ENCODE measurements at regions not wholly inside any gene's neighbourhood (a gene's known extent, or its start where the extent isn't known, plus 50 kb on each side); places are given as distances from the start of the nearest gene placed in this dataset.

DNA sequence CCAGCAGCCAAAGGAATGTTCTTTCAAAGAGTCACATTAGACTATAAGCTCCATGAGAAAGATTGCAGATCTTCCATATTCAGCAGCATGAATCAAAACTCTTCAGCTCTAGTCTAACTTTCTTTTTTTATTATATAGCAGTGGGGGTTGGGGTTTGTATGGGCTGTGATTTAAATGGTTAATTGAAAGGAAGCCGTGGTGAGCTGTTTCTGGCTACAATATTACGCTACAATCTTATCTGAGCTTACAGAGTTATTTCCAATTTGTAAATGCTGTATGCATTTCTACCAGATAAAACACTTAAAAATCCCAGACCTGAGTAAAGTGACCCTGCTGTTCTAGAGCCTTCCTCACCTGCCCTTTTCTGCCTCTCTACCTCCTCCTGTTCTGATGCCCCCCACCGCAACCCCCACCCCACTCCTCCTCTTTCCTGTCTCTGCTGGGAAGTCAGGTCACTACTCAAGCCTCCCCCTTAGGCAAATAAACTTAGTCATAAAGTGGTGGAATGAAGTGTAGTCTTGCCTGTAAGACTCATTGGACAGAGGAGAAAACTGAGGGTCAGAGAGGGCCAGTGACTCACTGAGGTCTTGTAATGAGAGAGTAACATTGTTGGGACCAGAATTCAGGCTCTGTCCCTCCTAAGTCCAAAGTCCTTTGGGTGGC, 1089.5 kb downstream of the BCL11B start:
- no peak for DNase-seq

DNA sequence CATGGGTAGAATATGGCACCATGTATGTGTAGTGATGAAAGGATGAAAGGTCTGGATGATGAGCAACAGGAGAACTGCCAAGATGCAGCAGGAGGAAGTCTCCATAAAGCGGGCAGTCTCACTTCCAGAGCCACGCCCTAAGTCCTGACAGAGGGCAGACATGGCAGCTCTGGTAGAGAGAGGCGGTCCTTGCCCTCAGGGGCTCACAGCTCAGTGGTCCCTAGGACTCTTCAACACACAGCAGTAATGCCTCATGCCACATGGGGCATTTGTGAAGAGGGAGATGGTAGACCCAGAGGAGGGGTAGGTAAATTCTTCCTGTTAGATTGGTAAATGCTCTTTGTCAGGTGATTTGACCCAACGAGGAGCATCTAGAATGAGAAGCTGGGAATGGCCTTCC, 1088.4 kb downstream of the BCL11B start:
- no peak for DNase-seq

DNA sequence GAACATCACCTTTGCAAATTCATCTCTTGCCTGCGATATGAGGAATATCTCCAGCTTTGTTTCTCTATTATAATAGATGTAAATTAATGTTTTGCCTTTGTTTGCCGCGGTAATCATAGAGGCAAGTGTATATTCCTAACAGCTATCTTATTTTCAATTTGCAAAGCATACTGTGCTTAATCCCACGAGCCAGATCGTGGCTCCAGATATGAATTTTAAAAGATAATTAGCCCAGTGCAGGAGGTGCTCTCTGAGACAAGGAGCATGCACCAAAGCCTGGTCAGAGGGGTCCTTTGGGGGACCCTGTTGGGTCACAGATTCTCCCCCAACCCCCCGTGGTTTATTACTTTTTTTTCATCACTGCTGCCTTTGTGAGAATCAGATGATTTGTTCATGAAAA, 1087.5 kb downstream of the BCL11B start:
- no peak for DNase-seq

DNA sequence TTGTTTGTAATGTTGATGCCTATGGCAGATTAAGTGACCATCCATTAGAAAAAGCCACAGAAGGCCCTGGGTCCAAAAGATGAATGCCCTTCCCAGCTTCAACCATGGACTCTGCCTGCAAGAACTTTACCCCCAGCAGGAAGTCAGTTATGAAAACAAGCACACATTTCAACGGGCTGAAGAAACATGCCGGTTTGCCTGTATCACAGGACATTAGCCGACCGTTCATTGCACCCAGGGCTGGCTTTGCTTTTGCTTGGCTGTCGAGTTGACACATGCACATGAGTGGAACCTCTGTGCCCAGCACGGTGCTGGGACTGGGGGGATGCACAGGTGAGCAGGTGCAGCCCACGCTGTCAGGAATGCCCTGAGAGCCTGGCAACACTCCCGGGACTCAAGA, 1087.0 kb downstream of the BCL11B start:
- DNase-seq: no peak

DNA sequence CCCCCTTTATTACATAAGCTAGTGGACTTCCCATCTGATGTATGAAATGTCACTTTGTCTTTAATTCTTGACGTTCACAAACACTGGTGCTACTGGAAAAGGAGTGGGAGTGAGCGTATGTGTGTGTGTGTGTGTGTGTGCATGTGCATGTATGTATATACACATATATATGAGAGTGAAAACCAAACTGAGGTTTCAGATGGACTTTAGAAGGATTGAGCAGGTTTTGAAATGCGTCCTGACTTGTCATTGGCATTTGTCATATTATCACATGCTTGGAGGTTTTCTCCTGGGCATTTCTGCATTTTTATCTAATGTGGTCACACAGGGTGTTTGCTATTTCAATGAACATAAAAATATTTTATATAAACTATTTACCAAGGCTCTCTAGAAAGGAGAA, 1085.9 kb downstream of the BCL11B start:
- no peak for DNase-seq

DNA sequence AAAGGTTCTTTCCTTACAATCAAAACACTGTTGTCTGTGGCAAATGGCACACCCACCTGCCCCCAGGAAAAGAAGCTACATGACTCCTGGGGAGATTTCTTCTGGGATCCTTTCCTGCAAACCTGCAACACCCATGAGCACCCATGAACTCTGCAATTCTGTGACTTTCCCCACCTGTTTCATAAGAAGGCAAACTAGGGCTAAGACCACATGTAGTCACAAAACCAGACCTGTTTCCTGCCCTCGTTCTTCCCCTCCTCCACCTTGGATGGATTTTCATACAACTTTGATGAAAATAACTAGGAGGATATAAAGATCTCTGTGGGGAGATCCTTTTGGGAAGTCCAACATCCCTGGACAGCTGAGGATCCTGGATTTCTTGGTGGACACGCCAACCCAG, 1084.7 kb downstream of the BCL11B start:
- no peak for DNase-seq

DNA sequence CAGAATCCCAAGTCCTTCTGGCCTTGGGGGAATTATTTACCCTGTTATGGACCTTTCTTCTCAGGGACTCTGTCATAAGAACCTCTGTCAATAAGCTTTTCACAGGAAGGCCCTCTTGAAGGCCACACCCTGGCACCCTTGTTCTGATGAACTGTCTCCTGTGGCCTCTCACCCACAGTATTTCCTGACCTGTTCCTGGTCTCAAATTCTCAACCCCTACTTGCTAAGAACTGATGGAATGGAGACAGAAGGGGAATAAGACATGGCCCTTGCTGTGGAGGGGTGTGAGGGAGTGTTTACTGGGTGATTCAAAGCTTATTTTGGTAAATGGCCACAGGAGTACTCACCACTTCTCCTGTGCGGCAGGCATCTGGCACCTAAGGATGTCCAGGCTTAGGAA, 1082.9 kb downstream of the BCL11B start:
- DNase-seq: no peak

DNA sequence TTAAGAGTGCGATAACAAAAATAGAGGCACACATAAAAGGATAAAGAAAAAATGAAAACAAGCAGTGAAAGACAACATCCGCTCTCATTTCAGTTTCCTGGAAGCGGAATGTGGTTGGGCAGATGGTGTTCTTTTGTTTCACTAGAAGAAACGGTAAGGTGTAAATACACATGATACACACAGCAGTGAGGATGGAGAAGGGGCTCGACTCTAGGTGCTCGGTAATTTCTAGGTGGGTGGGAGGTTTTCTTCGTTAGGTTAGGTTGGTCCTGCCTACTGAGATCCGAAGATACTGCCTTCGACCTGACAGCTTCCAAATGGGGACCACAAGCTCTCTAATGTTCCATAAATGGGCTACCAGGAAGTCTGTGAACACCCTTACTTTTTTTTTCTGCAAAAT, 1082.5 kb downstream of the BCL11B start:
- DNase-seq: no peak

DNA sequence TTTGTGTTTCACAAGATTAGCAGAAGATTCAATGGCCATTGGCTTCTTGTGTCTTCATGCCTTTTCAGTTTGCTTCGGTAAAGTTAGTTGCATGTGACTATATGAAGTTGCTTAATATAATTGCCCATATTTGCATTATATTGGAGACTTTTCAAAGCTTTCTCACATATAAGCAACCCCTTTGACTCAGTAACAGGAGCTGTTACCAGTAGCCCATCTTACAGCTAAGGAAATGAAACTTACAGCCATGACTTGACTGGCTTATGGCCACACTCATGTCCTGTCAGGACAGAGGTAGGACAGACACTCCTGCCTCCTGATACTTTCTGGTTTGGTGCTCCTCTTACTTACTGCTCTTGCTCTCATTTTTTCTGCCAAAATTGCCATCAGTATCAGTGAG, 1082.1 kb downstream of the BCL11B start:
- no peak for DNase-seq

DNA sequence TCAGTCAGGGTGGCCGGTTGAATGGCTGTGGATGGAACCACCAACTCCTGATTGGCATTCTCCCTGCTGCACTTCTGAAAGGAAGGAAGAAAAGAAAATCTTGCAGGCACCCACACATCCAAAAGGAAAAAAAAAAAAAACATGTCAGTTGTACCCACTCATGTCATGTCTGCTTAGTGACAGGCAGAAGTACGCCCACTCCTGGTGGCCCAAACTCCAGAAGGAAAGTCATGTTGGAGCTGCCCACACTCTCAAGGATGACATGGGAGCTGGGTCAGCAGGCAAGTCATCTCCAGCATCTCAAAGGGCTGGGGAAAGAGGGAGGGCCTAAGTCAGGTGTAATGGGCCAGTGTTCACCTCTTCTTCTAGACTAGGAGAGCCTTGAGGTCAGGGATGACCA, 1079.1 kb downstream of the BCL11B start:
- no peak for DNase-seq

DNA sequence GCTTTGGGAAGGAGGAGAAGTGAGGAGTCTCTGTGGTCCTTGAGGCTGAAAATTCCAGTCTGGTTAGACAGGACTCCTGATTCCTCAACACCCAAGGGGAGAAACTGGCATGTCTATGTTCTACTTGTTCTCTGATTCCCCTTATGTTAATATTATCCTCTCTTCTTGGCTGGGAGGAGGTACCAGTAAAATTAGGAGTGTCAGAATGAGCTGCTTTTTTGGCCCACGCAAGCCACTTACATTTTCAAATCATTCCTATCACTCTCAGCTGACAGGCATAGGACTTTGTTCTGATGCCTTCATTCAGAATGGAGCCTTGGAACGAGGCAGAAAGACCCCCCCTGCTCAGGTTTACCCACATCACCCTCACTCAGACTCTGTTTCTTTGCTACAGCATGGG, 1077.2 kb downstream of the BCL11B start:
- DNase-seq: no peak

DNA sequence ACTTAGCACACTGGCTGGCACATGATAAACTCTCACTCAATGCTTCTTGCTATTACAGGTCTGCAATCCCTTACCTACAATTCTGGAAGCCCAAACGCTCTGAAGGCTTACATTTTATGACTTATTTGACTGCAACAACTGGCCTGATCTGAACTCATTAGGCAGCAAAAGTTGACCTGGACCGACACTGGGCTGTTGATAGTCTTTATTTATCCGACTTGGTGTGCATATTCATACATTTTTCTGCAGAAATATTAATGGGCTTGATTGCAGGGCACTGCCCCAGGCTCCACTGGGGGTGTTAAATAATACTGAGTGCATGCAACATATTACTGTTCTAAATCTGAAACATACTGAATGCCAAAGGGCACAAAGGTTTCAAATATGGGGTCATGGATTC, 1076.7 kb downstream of the BCL11B start:
- no peak for DNase-seq

DNA sequence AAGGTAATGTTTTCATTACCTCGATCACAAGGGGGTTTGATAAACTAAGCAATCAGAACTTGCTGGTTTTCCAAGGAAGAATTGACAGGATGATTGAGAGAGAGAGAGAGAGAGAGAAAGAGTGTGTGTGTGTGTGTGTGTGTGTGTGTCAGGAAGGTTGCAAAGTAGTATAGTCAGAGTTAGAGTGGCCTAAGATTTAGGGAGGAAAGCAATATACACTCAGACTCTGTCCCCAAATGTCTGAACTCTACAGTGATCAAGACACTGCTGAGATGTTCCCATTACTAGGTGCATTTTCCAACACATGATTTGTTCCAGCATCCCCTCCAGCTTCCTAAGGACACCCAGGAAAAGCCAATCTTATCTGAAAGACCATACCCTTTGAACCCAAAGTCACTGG, 1074.1 kb downstream of the BCL11B start:
- no peak for DNase-seq

DNA sequence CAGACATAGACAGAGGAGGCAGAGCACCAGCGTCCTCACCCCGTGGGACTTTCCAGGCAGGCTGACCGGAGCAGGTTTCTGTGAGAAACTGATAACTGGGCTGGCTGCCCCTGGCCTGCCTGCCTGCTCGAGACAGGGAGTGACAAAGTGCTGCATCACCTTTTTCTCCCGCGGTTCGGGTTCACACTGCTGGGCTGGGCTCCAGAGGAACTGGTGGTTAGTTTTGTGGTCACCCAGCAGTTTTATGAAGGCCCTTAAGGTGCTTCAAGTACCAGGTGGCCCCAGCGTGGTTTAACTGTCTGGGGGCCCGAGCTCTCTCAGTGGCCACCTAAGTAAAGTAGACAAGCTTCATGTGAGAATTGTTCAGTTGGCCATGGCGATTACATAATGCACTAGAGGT, 1073.6 kb downstream of the BCL11B start:
- DNase-seq: peak; percentile 58

DNA sequence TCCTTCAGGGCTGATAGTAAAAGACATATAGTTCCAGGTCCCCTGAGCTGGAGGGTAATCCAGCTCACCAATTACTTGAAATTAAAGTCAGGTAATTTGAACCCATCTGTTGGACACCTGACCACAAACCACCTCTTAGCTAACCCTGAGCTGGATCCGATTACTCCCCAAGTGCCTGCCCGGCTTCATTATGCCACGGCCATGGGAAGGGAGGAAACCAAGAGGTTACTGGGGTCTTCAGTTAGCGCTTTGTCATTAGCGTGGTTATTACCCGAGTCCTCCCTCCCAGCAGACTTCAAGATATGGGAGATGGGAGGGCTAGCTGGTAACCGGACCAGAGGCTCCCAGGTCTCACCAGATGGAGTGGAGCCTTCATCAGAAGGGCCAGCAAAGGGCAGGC, 1071.4 kb downstream of the BCL11B start:
- DNase-seq: no peak

DNA sequence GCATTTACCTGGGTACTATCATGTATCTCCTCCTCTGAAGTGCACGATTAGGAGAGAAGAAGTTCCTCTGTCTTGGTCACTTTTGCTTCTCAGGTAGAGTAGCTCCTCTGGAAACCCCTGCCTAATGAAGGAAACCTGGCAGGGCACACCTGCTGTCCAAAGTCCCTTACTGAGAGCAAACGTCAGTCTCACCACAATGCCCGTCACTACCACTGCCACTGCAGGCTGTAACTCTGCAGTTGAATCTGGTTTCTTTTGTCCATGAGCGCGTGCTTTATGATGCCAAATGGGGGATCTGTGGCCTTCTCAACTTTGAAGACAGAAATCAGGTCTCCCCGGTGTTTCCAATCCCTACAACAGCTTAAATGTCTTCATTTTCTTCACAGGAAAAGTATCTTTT, 1068.6 kb downstream of the BCL11B start:
- DNase-seq: no peak

DNA sequence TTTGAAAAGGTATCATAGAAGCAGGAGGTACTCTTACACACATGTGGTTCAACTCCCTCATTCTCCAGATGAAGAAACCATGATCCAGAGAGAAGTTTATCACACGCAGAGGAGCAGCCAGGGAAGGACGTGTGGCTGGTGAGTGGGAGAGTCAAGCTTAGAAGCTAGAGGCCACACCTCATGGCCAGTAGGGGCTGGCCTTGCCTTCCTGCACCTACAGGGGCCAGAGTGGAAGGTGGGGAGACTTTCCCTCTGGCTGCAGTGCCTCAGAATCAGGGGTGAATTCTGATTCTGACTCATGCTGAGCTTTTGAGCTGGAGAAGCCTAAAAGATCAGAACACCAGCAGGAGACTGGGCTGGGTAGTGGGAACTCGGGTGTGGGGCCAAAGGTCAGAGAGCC, 1067.9 kb downstream of the BCL11B start:
- no peak for DNase-seq

DNA sequence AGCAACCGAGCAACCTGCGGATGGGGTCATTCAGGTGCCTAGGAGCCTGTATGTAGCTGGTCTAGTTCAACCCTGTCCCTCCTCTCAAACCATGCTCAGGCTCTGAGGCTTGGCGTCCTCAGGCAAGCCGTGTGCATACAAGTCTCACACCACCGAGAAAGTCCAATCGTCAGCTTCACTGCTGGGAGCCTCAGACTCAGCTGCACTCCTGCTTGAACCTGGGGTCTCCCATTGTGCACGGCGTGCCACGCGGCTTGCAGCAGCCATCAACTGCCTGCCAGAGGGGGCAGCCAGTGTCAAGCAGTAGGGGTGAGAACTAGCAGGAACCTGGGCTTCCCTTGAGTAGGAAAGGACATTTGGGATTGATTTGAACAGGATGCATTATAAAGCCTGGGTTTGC, 1064.6 kb downstream of the BCL11B start:
- DNase-seq: no peak

DNA sequence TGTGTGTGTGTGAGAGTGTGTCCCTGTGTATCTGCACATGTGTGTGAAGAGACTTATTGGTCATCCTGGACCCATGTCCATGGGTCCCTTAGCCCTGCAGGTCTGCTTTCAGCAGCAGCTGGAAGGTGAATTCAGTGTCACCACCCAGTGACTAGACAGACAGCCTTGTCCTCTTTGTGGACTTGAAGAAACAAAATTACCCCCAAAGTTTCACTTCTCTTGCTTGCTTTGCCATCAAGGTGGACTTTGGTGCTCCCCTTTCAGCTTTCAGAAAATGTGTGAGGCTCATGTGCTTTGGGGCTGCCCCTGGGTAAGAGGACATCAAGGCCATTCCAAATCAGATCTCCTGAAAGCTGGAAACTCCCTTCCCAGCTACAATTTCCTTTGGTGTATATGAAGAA, 1063.8 kb downstream of the BCL11B start:
- DNase-seq: no peak

DNA sequence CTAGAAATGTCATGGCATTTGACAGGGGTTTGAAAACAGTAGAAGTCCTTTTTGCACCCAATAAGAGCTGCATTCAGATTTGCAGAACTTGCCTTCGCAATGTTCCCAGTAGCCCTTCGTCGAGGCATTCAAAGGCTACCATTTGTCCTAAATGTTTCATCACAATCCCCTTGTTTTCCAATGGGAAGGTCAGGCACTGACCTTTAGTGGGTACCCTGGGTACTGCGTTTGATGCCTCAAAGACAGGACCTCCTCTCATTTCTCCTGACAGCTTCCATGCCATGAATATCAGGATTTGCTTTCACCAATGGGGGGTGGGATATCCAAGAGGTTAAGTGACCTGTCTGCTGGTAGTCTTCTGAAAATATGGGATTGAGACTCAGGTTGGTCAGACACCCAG, 1063.1 kb downstream of the BCL11B start:
- no peak for DNase-seq

DNA sequence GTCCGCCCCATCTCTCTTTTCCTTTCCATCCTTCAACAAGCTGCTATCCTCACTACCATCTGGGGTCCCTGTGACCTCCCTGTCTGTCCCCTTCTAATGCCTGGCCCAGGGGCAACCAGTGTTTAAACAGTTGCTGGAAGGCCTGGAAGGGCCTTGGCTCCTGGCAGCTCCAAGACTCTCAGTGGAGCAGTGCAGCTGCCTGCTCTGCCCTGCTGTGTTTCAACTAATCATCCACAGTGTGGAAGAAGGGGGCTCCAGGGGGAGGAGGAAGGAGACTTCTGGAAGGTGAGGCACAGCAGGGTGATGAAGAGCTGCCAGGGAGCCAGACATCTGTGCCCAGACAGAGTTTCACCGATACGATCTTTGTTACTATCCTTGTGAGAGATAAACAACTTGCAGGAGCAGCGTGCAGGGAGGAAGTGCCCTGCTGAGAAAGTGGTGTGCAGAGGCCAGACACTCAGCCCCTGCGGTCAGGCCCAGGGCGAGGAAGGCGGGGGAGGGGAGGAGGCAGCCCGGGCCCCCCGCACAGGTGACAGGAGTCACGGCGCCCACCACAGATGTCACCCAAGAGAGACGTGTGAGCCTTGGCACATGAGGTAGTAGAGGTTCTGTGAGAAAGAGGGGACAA, 1061.8 kb downstream of the BCL11B start:
- DNase-seq: no peak

DNA sequence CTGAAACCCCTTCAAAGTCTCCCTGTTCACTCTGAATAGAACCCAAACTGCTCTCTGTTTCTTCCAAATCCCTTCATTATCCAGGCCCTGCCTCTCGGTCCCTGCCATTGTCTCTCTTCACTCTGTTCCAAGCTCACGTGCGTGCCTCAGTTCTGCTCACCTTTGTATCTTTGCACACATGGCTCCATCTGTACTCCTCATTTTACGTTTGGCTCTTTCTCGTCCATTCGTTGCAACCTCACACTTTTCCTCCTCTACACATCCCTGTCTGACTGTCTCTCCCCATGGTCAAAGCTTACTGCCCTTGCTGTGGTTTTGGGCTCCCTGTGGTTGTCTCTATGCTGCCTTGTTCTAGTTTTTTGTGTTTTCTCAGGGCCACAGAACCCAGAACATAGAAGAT, 1054.5 kb downstream of the BCL11B start:
- no peak for DNase-seq

DNA sequence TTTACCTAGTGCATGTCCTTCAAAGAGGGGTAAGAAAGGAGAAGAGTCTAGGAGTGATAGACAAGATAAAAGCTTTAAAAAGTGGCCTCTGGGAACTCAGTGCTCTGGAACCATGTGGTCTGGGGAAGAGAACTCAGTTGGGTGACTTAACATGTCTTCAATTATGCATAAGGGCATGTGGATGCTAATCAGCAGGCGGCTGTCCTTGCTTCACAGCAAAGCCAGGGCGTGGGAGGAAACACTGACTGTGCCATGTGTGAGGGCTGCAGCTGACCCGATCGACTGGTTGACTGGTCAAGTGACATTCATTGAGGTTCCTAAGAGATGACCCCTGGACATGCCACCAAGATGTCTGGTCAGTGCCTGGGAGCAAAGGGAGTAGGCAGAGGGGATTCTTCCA, 1053.8 kb downstream of the BCL11B start:
- no peak for DNase-seq

DNA sequence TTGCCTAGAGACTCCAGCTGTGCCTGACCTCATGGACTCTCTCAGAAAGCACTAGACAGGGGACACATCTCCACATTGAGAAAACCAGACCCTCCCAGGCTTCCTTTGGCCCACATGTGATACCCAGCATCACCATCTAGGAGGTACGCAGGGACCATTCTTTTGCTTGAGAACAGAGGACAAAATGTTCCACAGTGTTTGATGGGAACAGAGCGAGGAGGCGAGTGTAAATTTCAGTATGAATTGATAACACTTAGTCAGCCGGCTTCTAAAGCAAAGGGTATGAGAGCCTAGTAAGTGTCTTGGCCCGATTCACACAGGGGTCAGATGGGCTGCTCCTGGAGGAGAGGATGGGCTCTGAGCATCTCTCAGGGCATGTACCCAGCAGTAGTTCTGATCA, 1052.4 kb downstream of the BCL11B start:
- DNase-seq: no peak

DNA sequence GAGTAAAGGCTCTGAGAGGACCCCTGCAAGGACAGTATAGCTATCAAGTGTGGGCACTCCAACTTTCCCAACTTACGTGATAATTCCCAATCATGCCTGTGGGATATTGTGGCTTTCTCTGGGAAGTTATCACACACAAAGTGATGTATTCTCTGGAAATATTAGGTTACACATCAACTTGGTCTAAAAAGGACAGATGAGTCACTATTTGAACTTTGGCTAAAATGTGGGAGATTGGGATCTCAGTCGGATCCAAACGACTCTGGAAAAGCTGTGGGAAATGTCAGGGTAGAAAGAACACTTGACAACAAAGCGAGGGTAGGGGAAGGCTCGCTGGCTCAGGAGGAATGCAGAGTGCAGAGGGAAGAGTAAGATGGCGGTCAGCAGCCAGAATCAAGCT, 1048.9 kb downstream of the BCL11B start:
- DNase-seq: no peak
